ENCODE measurements at regions not wholly inside any gene's neighbourhood (a gene's known extent, or its start where the extent isn't known, plus 50 kb on each side); places are given as distances from the start of the nearest gene placed in this dataset.

DNA sequence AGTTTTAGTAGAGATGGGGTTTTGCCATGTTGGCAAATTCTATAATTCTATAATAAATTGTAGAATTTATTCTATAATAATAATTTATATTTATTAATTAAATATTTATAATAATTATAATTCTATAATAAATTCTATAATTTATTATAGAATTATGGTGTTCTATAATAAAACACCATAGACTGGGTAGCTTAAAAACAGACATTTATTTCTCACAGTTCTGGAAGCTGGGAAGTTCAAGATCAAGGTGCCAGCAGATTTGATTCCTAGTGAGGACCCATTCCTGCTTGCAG, 130.9 kb upstream of the PELI1 start:
- H3K27ac ChIP-seq (ENCODE audit: low read depth in 1 of 2, low read length in 2 of 2) = peak overlapping the region in 1 of 2 donors; percentile 93
- no peaks in the 10 kb centered on the region for H4K20me1 ChIP-seq (ENCODE audit: insufficient read depth, low read length)
- H3K4me2 ChIP-seq (replicated peaks; ENCODE audit: extremely low read depth, low read length, poor library complexity, severe bottlenecking) = peak overlapping the region; percentile 97
- Mint-ChIP-seq H3K4me1 (peaks cover 72% of the 10 kb centered on the region), H3K27ac (peak overlapping the region in 5 of 7 donors; percentile 76 to 99 (median 96)), H3K4me3 (peak overlapping the region; percentile 71 to 90), H3K9me3 (peaks cover 4 to 12% (median 7%) of the 10 kb centered on the region in 7 donors), H3K36me3 (peaks cover 16 to 21% of the 10 kb centered on the region in 2 donors), H3K27me3 (ENCODE audit: low read depth in 3 of 3) (no peaks in the 10 kb centered on the region)
- H3K4me1 ChIP-seq (ENCODE audit: control insufficient read depth in 1 of 2, insufficient read depth in 2 of 2, low read length in 2 of 2) = peaks cover 64 to 72% of the 10 kb centered on the region in 2 donors
- no peaks in the 10 kb centered on the region for H3K27me3 ChIP-seq (ENCODE audit: control insufficient read depth in 2 of 2, insufficient read depth in 2 of 2, low read length in 2 of 2)
- no peaks in the 10 kb centered on the region for H3K36me3 ChIP-seq (replicated peaks in 1 of 2; ENCODE audit: control insufficient read depth in 1 of 2, insufficient read depth in 2 of 2, low read length in 2 of 2)
- H3K9ac ChIP-seq (ENCODE audit: insufficient read depth, low read length, poor library complexity, severe bottlenecking) = no peak overlapping the region
- peak overlapping the region; percentile 52 to 87 (median 53) for H3K4me3 ChIP-seq (replicated peaks in 1 of 3; ENCODE audit: low read depth in 2 of 3, low read length in 3 of 3)
- peaks cover 15% of the 10 kb centered on the region for H3K79me2 ChIP-seq (ENCODE audit: insufficient read depth, low read length)
- H3K9me3 ChIP-seq (replicated peaks in 1 of 2; ENCODE audit: control insufficient read depth in 1 of 2, insufficient read depth in 1 of 2, low read length in 2 of 2) = peaks cover 0 to 6% of the 10 kb centered on the region in 2 donors
- no peak overlapping the region for H2AFZ ChIP-seq (ENCODE audit: insufficient read depth, low read depth, low read length, poor library complexity, severe bottlenecking)
- intact Hi-C loops (cut with micrococcal nuclease) = loop anchor here (5.0 to 10.0 kb wide), 2 partner anchors 63 to 140 kb away; no protein-coding TSS in a partner anchor
- TF ChIP-seq, protein P1, sequence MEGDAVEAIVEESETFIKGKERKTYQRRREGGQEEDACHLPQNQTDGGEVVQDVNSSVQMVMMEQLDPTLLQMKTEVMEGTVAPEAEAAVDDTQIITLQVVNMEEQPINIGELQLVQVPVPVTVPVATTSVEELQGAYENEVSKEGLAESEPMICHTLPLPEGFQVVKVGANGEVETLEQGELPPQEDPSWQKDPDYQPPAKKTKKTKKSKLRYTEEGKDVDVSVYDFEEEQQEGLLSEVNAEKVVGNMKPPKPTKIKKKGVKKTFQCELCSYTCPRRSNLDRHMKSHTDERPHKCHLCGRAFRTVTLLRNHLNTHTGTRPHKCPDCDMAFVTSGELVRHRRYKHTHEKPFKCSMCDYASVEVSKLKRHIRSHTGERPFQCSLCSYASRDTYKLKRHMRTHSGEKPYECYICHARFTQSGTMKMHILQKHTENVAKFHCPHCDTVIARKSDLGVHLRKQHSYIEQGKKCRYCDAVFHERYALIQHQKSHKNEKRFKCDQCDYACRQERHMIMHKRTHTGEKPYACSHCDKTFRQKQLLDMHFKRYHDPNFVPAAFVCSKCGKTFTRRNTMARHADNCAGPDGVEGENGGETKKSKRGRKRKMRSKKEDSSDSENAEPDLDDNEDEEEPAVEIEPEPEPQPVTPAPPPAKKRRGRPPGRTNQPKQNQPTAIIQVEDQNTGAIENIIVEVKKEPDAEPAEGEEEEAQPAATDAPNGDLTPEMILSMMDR (IDR thresholded peaks at IDR 0.05) = no peak
- no peak for DNase-seq

DNA sequence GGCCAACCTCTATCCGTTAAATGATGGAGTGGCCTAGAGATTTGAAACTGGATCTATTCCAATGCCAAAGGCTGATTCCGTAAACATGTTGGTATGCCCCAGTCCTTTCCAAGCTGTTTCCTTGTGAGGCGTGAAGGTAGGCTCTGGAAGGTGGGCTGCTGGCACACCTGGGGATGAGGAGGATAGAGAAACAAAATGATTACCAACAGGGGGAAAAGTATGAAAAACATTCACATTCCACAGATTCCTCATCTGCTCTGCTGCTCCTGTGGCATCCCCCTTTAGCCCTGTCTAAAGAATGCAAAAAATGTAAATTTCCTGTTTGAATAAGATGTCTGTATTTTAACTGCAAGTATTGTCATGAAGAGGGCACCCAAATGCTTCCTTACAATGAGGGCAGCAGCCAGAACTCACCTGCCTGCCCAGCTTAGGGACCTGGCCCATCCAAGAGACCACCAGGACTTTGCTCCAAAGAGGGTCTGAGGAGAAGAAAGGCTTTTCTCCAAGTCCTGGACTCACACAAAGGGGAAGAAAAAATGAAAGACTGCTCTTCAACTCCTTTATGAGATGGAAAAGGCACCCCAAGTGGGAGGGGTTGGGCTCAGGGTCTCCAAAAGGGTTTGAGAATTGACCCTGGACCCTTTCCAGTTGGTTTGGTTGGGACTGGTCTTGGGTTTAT, 132.3 kb upstream of the PELI1 start:
- WGBS (ENCODE audit: insufficient coverage) = no CpG with 5 or more reads among the region's 3 CpGs

More for the DNA sequence above, 132.3 kb upstream of the PELI1 start:
- peaks cover 0 to 4% (median 0%) of the 10 kb centered on the region in 7 donors for H3K9me3 Mint-ChIP-seq
- peak overlapping the region; percentile 24 to 59 for H3K4me3 Mint-ChIP-seq
- H3K9me3 ChIP-seq (replicated peaks in 1 of 2; ENCODE audit: control insufficient read depth in 1 of 2, insufficient read depth in 1 of 2, low read length in 2 of 2) = no peaks in the 10 kb centered on the region
- H3K4me1 Mint-ChIP-seq = peaks cover 66% of the 10 kb centered on the region
- no peak for DNase-seq
- no peaks in the 10 kb centered on the region for H3K36me3 ChIP-seq (replicated peaks in 1 of 2; ENCODE audit: control insufficient read depth in 1 of 2, insufficient read depth in 2 of 2, low read length in 2 of 2)
- H3K9ac ChIP-seq (ENCODE audit: insufficient read depth, low read length, poor library complexity, severe bottlenecking) = peak overlapping the region; percentile 49
- peaks cover 12 to 19% of the 10 kb centered on the region in 2 donors for H3K36me3 Mint-ChIP-seq
- H3K27ac ChIP-seq (ENCODE audit: low read depth in 1 of 2, low read length in 2 of 2) = peak overlapping the region; percentile 89 to 93
- no peaks in the 10 kb centered on the region for H3K27me3 ChIP-seq (ENCODE audit: control insufficient read depth in 2 of 2, insufficient read depth in 2 of 2, low read length in 2 of 2)
- intact Hi-C loops (cut with micrococcal nuclease) = loop anchor here (5.0 to 10.0 kb wide), 2 partner anchors 64 to 142 kb away; no protein-coding TSS in a partner anchor
- H3K4me1 ChIP-seq (ENCODE audit: control insufficient read depth in 1 of 2, insufficient read depth in 2 of 2, low read length in 2 of 2) = peaks cover 64 to 72% of the 10 kb centered on the region in 2 donors
- peak overlapping the region in 1 of 3 experiments; percentile 64 for H3K4me3 ChIP-seq (replicated peaks in 1 of 3; ENCODE audit: low read depth in 2 of 3, low read length in 3 of 3)
- H3K27me3 Mint-ChIP-seq (ENCODE audit: low read depth in 3 of 3) = no peaks in the 10 kb centered on the region
- H3K4me2 ChIP-seq (replicated peaks; ENCODE audit: extremely low read depth, low read length, poor library complexity, severe bottlenecking) = peak overlapping the region; percentile 64
- peaks cover 15% of the 10 kb centered on the region for H3K79me2 ChIP-seq (ENCODE audit: insufficient read depth, low read length)
- H3K27ac Mint-ChIP-seq = peak overlapping the region; percentile 94 to 99 (median 98)
- no peak overlapping the region for H2AFZ ChIP-seq (ENCODE audit: insufficient read depth, low read depth, low read length, poor library complexity, severe bottlenecking)
- no peaks in the 10 kb centered on the region for H4K20me1 ChIP-seq (ENCODE audit: insufficient read depth, low read length)
- TF ChIP-seq, protein P1 (IDR thresholded peaks at IDR 0.05) = no peak
